D341Med (cell line): ENCODE measurements at regions not wholly inside any gene's neighbourhood (a gene's known extent, or its start where the extent isn't known, plus 50 kb on each side); places are given as distances from the start of the nearest gene placed in this dataset.
"Not testable (repeated sequence)": the region's sequence is repeated elsewhere in the genome, so short reads cannot be mapped to it uniquely, and the experiment has no call there.

Experiments used
- DNase-seq: peaks from one replicate; pipeline ENCODE4 v3.0.0; 2012; ENCODE audit warnings: low spot score

DNA sequence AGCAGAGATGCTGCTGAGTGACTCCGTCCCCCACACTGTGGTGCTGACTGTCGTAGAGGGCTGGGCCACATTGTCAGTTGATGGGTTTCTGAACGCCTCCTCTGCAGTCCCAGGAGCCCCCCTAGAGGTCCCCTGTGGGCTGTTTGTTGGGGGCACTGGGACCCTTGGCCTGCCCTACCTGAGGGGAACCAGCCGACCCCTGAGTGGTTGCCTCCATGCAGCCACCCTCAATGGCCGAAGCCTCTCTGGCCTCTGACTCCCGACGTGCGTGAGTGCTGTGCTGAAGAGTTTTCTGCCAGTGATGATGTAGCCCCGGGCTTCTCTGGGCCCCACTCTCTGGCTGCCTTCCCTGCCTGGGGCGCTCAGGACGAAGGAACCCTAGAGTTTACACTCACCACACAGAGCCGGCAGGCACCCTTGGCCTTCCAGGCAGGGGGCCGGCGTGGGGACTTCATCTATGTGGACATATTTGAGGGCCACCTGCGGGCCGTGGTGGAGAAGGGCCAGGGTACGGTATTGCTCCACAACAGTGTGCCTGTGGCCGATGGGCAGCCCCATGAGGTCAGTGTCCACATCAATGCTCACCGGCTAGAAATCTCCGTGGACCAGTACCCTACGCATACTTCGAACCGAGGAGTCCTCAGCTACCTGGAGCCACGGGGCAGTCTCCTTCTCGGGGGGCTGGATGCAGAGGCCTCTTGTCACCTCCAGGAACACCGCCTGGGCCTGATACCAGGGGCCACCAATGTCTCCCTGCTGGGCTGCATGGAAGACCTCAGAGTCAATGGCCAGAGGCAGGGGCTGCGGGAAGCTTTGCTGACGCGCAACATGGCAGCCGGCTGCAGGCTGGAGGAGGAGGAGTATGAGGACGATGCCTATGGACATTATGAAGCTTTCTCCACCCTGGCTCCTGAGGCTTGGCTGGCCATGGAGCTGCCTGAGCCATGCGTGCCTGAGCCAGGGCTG is 181.1 kb downstream of the TBC1D2B start:
- DNase-seq: not testable (repeated sequence)

DNA sequence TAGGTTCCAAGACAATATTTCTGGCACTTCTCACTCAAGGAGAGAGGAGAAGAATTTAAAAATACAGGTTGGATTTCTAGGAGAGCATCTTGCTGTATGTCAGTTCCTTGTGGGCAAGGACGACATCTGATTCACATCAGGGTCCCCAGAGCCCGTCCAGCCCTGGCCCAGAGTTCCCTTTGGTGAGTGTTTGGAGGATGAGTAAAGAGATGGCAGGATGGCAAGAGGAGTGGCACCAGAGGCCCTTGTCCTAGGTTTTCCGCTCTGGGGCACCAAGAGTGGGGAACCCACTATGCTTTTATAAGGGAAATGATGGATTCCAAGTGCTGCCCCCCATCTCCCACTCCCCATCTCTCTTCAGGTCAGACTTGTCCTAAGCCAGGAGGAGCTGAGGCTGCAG is 181.8 kb downstream of the TBC1D2B start:
- no peak for DNase-seq

DNA sequence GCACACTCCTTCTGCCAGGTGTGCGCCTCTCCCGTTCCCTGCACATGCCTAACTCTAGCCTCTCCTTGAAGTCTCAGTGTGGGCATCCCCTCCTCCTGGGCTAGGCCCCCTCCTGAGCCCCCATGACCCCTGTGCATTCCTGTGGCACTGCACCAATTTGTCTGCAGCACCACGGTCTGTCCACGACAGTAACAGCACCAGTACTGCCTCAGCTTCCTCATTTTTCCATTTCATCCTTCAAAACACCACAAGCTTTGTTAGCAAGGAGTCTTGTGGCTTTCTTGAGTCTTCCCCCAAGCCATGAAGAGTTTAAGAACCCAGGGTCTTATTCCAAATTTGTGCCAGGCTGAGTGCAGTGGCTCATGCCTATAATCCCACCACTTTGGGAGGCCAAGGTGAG is 182.4 kb downstream of the TBC1D2B start:
- not testable (repeated sequence) for DNase-seq

DNA sequence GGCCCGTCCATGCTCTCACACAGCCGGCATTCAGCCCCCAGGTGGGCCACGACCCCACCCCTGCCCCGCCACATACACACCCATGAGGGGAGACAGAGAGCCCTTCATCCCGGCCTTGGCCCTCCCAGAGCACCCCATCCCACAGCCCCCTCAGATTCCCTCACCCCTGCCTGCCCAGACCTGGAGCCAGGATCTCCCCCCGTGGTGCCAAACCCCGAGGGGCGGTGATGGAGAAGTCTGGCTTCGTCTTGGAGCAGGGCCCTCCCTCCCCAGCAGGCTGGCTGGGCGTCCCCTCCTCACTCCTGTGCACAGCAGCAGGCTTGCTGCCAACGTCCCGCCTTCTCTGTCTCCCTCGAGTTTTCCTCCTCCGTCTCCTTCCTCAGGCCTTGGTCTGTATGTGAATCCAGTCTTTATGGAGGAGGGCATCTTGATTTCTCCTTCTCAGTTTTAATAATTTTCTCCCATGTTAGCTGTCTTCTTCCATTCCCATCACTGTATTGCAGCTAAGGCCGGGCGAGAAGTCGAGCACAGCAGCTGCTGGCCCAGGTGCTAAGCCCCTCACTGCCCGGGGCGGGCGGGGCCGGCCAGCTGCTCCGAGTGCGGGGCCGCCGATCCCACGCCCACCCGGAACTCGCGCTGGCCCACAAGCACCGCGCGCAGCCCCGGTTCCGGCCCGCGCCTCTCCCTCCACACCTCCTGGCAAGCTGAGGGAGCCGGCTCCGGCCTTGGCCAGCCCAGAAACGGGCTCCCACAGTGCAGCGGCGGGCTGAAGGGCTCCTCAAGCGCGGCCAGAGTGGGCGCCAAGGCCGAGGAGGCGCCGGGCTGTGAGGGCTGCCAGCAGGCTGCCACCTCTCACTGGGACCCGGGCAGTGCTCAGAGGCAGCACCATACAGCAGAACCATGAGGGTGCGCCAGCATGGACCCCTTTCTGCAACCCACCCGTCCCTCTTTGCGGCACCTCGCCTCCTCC is 183.6 kb downstream of the TBC1D2B start:
- not testable (repeated sequence) for DNase-seq

DNA sequence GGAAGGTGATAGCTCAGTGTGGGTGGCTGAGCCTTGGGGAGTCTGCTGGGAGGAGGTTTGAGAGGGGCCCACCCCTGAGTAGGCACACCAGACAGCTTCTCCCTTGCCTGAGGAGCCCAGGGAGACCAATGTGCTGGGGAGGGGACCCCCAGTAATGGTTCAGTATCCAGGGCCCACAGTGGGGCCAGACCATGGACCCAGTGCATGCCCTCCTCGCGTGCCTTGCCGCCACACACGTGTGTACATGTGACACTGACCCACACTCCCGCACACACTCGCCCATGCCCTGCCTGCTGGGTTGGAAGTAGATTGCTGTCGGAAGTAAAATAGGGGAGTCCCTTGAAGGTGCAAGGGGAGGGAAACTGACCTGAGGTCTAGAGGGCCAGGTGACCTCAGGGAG is 184.3 kb downstream of the TBC1D2B start:
- DNase-seq: not testable (repeated sequence)

DNA sequence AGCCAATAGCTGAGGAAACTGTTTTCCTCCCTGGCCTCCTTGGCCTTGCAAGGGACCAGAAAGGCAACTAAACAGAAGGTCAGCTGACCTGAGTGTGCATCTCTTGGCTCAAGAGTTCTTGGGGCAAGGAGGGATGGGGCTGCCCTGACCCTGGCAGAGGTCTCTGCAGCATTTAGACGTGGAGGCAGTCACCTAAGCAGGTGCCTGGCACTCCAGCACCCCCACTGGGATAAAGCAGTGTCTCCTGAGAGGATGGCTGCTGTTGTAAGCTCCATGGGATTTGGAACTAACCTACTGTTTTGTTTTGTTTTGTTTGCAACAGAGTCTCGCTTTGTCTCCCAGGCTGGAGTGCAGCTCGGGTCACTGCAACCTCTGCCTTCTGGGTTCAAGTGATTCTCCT is 185.2 kb downstream of the TBC1D2B start:
- DNase-seq: no peak

DNA sequence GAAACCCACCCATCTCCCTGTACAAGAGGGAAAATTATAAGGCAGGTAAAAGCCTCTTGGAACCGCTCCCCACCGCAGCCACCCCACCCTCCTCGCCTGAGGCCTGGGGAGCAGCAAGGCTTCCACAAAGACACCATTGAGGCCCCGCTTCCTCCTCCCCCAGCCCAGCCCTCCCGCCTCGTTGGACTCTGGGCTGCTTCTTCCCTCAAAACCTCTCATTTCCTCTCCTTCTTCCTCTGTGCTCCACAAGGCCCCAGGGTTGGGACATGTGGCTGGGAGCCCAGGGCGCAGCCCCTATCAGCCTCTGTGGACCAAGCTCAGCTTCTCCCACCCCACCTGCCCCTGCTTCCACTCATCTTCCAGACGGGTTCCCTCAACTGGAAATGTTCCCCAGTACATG is 185.6 kb downstream of the TBC1D2B start:
- DNase-seq: not testable (repeated sequence)

DNA sequence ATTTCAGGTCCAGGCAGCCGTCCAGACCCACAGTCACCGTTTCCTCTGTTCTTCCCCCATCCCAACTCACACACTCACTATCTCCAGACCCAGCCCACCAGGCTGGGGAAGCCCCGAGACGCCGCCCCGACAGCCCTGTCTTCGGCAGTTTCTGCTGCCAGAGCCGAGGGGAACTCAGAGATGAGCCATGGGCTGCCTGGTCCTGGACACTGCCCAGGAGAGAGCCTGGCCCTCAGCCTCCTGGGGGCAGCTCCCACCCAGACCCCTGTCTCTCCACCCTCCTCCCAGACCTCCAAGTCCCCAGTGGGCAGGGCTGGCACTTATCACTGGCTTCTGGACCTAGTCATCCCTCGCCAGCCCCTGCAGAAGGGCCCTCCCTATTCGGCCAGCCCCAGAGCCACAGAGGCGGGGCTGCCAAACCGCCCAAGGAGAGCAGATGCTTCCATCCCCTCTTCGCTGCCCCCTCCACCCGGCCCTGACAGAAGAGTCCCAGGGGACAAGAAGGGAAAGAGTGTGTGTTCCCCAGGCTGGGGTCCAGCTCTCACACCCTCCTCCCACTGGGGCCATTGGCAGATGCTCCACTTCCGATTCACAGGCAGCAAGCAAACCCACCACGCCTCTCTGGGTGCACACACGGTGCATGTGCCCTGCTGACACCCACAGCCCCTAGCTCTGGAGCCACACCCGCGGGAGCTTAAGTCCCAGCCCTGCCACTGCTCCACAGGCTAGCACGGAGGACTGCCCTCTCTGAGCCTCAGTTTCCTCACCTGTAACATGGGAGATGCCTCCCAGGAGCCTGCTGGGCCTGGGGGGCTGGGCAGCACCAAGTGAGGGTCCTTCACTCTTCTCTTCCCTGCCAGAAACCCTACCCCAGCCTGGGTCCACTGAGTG is 186.4 kb downstream of the TBC1D2B start:
- not testable (repeated sequence) for DNase-seq

DNA sequence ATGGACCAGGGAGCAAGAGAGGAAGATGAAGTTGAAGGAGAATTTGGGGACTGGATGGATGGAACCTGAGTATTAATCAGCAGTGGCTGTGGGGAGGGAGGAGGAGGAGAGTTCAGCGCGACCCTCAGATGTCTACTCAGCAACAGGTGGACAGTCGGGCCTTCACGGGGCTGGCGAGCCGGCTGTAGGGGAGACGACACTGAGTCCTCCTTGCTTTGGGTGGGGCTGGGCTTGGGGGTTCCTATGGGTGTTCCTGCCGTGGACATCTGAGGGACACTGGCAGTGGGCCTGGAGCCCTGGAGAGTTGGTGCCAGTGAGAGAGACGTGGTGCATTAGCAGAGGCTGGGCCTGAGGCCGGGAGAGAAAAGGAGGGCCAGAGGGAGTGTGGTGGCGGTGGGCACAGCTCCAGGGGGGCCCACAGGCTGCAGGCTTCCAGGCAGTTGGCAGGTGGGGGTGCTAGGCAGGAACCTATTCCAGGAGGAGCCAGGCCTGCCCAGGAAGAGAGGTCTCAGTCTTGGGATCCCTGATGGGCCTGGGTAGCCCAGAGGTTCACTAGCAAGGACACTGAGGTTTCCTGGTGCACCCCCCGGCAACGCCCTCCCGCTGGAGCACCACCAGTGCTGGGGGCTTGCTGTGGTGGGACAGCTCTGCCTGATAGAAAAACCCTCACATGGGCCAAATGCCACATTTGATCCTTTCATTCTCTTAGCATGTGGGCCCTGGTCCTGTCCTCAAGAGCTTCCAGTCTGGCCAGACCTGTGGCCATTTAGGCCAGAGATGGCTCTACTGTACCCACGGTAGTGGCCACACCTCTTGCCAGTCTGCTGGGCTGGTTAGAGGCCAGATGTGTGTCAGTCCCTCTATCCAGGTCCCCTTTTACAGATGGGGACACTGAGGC is 187.4 kb downstream of the TBC1D2B start:
- not testable (repeated sequence) for DNase-seq

DNA sequence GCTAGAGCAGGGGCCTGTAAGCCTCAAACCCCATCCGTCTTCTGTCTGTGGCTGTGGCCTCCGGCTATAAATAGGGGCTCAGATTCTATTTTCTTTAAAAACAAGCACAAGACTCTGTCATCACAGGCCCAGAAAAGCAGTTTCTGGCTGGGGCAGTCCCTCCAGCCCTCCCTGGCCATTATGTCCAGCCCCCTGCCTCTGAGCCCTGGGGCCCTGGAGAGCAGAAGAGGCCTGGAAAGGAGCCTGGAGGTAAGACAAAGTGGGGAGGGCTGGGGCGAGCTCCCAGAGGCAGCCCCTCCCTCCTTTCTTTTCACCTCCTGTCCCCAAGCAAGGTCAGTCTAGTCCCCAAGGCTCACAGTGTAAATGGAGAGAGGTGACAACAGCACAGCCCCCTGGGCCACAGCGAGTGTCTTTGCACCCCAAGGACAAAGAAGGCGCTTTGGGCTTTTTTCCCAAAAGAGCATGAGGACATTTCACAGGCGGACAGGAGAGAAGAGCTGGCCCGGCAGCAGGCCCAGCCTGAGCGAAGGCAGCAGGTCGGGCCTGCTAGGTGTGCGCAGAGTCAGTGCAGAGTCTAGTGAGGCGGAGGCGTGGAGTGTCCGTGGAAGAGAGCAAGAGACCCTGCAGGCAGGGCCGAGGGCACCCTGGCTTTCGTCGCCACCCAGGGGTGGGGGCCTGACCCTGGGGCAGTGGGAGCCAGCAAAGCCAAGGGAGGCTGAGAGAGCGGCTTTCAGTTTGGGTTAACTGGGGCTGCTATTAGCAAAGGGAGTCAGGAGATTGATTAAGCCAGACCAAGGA is 188.3 kb downstream of the TBC1D2B start:
- DNase-seq: no peak

DNA sequence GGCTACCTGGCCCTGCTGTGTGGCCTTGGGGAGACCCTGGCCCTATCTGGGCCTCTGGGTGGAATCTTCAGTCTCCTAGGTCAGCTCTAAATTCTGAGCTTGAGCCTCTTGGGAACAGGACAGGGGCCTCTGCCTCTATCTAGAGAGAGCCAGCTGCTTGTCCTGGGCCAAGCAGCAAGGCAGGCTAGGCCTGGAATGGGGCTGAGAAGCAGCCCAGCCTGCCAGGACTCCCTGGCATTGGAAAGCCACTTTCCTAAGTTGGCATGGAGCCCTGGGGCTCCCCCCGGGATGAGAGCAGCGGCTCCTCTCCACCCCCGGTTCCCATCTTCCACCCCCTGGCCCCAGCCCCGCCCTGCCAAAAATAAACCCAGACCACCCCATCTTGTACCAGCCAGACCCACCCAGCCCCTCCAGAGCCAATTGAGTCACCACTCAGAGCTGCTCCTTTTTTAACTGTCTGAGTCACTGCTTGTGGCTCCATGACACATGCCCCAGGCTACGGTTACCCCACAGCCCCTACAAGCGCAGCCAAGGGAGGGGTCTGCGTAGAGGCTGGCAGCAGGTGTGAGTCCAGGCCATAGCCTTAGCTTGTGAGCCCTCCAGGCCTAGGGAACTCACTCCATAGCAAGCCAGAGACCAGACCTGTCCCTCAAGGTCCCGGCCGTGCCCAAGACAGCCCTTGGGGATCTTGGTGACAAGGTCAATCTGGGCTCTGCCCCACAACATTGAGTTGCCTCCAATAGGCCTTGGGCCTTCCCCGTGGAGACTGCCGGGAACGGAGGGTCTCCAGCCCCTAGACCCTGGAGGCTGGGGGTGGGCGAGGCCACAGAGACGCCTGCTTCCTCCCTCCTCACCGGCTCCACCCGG is 189.7 kb downstream of the TBC1D2B start:
- not testable (repeated sequence) for DNase-seq

DNA sequence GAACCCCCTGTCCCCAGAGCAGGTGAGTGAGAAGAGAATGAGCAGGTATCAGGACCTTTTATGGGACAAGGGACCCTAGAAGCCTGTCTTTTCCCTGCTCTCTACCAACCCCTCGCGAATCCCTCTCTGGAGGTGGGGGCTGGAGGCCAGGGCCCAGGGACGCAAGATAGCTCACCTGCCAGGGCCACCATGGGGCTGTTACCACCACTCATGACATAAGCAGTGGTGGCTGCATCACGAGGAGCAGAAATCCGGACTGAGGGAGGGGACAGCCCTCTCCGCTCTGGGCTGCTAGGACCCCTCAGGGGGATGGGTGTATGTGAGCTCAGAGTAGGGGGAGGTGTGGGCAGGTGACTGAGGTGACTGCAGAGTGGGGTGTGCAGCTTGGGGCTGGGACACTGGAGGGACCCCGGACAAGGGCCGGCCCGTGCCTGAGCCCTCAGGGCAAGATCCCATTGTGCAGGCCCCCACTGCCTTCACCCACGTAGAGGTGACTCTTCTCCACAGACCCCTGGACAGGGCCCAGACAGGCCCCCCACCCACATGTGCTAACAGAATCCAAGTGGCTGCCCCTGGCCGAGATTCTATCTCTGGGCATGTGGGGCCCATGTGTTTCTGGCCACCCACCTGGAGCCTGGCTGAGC is 190.6 kb downstream of the TBC1D2B start:
- no peak for DNase-seq

DNA sequence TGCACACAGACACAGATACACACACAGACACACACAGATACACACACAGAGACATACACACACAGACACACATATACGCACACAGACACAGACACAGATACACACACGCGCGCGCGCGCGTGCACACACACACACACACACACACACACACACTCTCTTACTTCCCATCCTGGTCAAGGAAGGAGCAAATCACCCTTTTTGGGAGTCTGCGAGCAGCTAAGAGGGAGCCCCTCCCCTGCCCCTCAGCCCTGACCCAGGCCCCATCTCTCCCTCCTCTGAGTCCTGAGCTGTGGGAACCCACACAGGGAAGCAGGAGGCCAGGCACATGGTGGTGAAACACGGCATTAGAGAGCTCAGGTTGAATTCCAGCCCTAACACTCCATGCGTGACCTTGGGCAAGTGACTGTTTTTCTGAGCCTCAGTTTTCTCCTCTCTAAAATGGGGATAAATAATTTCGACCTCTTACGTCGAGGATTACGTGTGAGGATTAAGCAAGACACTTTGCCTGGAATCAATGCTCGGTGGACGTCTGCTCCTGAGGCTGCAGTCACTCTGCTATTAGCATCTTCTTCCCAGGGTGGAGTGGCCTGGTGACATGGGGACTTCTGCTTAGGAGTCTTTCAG is 191.5 kb downstream of the TBC1D2B start:
- DNase-seq: not testable (repeated sequence)

DNA sequence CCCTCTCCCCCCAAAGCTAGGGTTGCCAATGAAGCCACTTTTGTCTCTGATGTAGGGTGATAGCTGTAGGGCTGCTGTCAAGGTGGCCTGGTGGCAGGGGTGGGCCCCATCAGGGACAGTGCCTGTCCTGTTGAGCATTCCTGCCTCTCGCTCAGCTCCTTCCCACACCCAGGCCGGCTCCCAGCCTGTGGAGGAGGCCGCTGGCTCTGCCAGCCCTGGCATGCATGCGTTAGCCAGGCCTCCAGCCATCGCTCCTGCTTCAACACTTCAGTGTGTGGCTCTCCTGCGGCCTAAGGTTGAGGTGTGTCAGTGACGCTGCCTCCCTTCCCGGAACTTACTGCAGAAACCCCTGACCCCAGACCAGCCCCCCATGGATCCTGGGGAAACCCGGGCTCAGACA is 194.5 kb downstream of the TBC1D2B start:
- DNase-seq: not testable (repeated sequence)

DNA sequence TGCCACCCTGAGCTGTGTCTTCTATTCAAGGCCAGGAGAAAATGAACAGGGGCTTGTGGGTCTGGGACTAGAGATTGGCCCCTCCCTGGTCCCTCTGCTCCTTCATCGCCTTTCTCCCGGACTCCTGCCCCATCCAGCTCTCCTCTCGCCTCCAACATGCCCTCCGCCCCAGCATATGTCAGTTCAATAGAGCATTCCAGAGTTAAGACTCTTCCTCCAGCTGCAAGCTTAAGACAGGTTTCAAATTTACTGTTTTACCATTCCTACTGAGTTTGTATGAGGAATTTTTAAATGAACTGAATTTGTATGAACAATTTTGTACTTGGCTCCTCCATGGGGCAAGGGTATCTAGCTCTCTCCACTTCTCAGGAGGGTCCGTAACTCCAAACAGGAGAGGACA is 195.6 kb downstream of the TBC1D2B start:
- no peak for DNase-seq

DNA sequence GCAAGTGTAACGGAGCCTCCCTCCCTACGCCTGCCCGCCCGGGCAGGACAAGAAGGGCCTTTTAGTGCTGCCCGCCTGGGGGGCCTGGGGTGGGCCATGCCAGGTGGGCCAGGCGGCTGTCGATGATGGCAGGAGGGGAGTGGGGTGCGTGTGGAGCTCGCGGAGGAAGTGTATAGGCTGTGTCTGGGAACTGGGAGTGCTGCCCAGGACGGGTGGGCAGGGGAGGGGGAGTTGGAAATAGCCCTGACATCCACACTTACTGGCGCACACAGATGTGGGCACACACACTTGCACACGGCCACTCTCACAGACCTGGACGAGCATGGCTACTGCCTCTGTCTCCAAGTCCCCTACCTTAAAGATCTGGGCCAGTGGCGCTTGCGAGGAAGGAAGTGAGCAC is 196.0 kb downstream of the TBC1D2B start:
- not testable (repeated sequence) for DNase-seq

DNA sequence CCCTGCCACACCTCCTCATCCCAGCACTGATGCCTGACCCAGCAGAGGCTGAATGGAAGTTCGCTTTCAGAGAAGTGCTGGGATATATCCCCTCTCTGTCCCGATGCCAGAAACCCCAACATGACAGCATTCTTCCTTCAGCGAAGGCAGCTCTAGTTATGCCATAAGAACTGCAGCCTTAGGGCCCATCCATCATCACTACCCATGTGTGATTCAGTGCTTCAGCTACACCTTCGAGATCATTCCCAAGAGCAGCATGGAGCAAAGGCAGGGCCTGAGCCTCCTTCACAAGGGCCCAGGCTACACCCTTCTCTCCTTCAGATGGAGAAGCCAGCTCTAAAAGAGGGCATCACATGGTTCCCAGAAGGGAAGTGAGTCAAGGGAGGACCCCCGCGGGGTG is 198.0 kb downstream of the TBC1D2B start:
- DNase-seq: not testable (repeated sequence)
